Ecto neural progenitor cell (in vitro differentiated cells): ENCODE measurements at regions not wholly inside any gene's neighbourhood (a gene's known extent, or its start where the extent isn't known, plus 50 kb on each side); places are given as distances from the start of the nearest gene placed in this dataset.
"Not testable (repeated sequence)": the region's sequence is repeated elsewhere in the genome, so short reads cannot be mapped to it uniquely, and the experiment has no call there.

ENCODE experiments used
- DNase-seq: peaks from one replicate; pipeline ENCODE4 v3.0.0-alpha.2; 2018; ENCODE audit warnings: low spot score

GRCh38 chr4:156408749-156409148 lies 455.1 kb upstream of the CTSO start:
- DNase-seq = no peak

- DNase-seq = no peak
Observed at GRCh38 chr4:156401371-156401770, 447.7 kb upstream of the CTSO start.

- no peak for DNase-seq
Observed at GRCh38 chr4:156396534-156396933, 442.9 kb upstream of the CTSO start.

- no peak for DNase-seq
Observed at GRCh38 chr4:156391325-156391653, 437.6 kb upstream of the CTSO start.

GRCh38 chr4:156390599-156391324 lies 437.1 kb upstream of the CTSO start:
- DNase-seq = no peak

GRCh38 chr4:156388826-156389225 lies 435.2 kb upstream of the CTSO start:
- DNase-seq = no peak

- DNase-seq = no peak
Observed at GRCh38 chr4:156378033-156378665, 424.5 kb upstream of the CTSO start.

- DNase-seq = no peak
Observed at GRCh38 chr4:156377036-156377710, 423.5 kb upstream of the CTSO start.

- DNase-seq = no peak
Observed at GRCh38 chr4:156374894-156375293, 421.2 kb upstream of the CTSO start.

GRCh38 chr4:156374069-156374468 lies 420.4 kb upstream of the CTSO start:
- peak; percentile 53 for DNase-seq

GRCh38 chr4:156367502-156367901 lies 413.8 kb upstream of the CTSO start:
- not testable (repeated sequence) for DNase-seq

GRCh38 chr4:156362581-156362980 lies 408.9 kb upstream of the CTSO start:
- DNase-seq = no peak

GRCh38 chr4:156347412-156348075 lies 393.9 kb upstream of the CTSO start:
- DNase-seq = no peak

GRCh38 chr4:156346959-156347385 lies 393.3 kb upstream of the CTSO start:
- DNase-seq = no peak

GRCh38 chr4:156344397-156344796 lies 390.7 kb upstream of the CTSO start:
- DNase-seq = no peak

- no peak for DNase-seq
Observed at GRCh38 chr4:156336511-156336910, 382.8 kb upstream of the CTSO start.

- no peak for DNase-seq
Observed at GRCh38 chr4:156335721-156336120, 382.1 kb upstream of the CTSO start.

GRCh38 chr4:156330436-156331031 lies 376.9 kb upstream of the CTSO start:
- no peak for DNase-seq

- no peak for DNase-seq
Observed at GRCh38 chr4:156329779-156330178, 376.1 kb upstream of the CTSO start.

- DNase-seq = no peak
Observed at GRCh38 chr4:156328882-156329281, 375.2 kb upstream of the CTSO start.

- DNase-seq = no peak
Observed at GRCh38 chr4:156326246-156326645, 372.6 kb upstream of the CTSO start.

GRCh38 chr4:156322592-156322991 lies 368.9 kb upstream of the CTSO start:
- no peak for DNase-seq
